ENCODE measurements at regions not wholly inside any gene's neighbourhood (a gene's known extent, or its start where the extent isn't known, plus 50 kb on each side); places are given as distances from the start of the nearest gene placed in this dataset.
"Not testable (repeated sequence)": the region's sequence is repeated elsewhere in the genome, so short reads cannot be mapped to it uniquely, and the experiment has no call there.

DNA sequence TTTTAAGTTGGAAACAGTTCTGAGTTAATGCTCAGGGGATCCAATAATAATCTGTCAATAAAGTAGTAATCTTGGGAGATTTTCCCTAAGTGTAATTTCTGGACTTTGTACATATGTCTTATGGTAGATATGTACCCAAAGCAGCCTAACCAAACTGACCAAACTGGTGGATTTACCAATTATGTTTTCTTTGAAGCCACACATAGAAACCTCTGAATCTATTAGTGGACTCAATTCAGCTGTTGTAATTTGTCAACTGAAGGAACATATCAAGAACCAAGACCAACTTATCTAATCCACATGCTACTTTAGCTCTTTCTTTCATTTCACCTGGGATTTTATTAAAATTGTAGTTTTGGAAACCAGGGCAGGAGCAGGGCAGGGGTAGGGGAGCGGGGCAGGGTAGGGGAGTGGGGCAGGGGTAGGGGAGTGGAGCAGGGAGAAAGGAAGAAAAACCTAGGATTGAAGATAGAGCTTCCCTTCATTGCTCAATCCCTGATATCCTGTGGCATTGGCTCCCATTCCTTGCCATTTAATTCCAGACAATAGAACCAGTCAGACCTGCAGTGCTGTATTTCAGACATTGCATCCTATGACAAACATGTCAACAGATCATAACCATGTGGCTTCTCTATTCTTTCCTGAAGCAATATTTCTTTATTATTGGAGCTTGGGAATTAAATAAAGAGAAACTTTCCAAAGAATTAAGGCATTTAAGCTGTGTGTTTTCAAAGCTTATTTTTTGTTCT, 101.8 kb downstream of the NFKBIZ start:
- DNase-seq: no peak

DNA sequence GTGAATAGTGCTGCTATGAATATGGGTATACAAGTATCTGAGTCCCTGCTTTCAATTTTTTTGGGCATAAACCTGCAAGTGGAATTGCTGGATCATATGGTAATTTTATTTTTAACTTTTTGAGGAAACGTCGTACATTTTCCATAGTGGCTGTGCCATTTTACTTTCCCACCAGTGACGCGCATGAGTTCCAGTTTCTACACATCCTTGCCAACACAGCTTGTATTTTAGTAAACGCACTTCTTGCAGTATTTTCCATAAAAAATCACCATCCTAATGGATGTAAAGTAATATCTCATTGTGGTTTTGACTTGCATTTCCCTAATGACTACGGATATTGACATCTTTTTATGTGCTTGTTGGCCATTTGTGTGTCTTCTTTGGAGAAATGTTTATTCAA, 105.0 kb downstream of the NFKBIZ start:
- no peak for DNase-seq

GRCh38 chr3:101954936-101955335, 105.6 kb downstream of the NFKBIZ start:
- no peak for DNase-seq

DNA sequence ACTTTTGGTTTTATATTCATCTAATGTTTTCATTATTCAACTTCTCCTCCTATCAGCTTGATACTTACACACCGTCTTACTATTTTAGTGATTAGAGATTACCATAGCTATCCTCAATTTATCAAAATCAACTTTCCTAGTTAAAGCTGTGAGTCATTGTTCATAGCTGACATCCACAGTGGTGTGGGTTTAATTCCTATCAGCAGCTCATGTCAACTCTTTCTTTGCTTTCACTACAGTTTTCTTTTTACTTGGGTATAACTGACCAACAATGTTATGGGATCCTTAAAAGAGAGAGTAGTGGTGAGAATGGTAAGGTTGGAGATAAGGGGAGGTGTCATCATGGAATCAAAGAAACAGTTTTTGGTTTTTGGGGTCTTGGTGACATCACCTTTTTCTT, 112.7 kb downstream of the NFKBIZ start:
- DNase-seq: no peak

DNA sequence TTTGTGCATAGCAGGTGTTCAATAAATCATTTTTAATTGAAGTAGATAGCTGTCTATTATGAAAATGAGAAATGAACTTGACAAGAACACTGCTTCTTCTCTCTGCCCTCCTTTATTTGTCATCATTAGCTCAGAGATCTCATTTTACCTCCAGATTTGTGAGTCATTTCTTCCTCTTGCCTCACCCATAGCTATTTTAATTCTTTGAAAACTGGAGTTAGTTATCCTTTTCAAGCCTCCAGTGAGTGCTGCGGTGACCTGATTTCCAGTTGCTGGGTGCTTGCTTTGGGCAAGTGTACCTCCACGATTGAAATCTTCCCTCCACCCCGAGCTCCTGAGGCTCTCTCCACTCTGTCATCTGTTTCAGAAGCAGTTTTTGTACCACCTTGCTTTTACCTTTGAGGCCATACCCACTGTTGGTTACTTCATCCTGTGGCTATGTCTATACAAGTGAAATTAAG, 114.6 kb downstream of the NFKBIZ start:
- DNase-seq: no peak

DNA sequence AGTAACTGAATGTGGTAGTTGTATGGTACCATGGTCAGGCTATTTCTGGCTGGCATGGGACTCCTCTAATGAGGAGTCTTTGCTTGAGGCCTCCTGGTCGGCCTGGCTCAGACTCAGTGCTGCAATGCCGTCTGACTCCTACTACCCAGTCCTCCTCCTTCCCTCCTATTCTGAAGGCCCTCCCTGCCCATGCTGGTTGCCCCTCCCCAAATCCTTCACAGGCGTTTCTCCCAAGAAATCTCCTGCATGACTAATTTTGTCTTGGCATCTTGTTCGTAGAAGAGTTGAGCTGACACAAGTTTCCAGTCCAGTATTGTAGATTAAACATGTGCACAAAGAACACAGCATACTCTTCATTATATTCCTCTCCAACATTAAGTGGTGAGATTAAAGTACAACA, 115.5 kb downstream of the NFKBIZ start:
- no peak for DNase-seq

- no peak for DNase-seq
These were observed 116.9 kb downstream of the NFKBIZ start for GRCh38 chr3:101966226-101966625.

GRCh38 chr3:101970212-101970611, 120.9 kb downstream of the NFKBIZ start:
- no peak for DNase-seq

GRCh38 chr3:101970905-101971304, 121.6 kb downstream of the NFKBIZ start:
- no peak for DNase-seq

DNA sequence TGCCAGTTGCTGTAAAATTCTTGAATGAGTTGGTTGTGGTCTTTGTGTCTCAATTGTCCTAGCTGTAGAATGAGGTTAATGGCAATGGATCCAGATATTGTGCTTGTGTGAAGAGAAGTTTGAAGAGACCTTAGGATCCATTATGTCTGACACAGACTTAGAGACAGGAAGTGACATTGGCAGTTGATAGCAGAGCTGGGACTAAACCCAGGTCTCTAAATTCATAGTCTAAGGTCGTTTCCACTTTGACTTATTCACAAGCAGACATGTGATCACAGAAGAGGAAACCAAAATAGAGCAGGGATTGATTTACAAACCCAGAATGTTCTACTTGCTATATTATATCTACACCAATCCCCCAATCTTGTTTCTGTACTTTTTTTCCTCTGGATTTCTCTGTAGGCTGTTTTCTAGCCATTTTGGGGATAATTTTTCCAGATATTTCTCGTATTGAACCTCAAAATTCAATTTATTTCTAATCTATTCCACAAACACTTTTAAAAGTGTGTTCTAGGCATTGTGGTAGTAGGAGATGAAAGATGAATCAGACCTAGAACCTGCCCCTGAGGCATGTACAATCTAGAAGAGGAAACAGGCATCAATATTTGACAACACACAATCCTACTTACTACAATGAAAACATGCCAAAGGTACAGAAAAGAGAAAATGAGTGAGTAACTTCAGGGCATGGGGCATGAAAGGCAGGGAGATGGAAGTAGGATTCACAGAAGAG, 123.3 kb downstream of the NFKBIZ start:
- DNase-seq: no peak

- no peak for DNase-seq
These were observed 123.8 kb downstream of the NFKBIZ start for GRCh38 chr3:101973163-101973505.

DNA sequence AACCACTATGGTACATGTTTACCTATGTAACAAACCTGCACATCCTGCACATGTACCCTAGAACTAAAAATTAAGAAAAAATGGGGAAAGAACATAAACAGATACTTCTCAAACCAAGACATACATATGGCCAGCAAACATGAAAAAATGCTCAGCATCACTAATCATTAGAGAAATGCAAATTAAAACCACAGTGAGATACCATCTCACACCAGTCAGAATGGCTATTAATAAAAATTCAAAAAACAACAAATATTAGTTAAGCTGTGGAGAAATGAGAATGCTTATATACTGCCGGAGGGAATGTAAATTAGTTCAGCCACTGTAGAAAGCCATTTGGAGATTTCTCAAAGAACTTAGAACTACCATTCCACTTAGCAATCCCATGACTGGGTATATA, 126.1 kb downstream of the NFKBIZ start:
- not testable (repeated sequence) for DNase-seq

DNA sequence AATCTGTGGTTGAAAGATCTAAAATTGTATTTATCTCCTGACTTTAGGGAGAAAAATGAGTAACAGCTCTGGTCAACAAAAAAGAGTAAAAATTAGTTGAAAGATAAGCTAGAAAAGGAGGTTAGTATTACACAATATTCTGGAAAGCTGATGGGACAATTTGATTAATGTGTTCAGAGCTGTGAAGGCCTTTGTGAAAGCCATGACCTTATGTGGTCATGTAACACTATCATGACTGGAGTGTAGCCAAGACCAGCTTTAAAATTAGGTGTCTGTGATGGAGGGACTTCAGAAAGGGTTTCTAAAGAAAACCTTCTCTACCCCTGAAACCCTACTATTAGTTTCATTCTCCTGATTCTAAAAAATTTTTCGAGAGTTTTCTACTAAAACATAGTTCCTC, 127.2 kb downstream of the NFKBIZ start:
- no peak for DNase-seq

GRCh38 chr3:101978348-101978747, 129.0 kb downstream of the NFKBIZ start:
- no peak for DNase-seq

GRCh38 chr3:101979033-101979432, 129.7 kb downstream of the NFKBIZ start:
- DNase-seq: no peak

DNA sequence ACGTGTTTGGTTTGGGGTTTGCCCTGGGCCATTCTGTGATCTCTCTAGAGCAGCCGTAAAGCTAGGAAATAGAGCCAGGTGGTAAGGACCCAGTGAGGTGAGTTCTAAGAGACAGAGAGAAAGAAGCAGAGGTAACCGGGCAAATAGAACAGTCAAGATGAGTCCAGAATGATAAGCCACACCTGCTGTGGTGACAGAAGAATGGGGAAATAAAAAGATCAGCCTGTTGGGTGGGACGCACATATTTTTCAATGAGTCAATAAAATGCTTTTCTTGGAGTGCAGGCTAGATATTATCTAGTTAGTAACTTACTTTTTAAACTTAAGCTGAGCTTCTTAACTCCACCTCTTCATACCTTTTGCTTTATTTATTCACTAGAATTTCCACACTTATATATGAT, 135.0 kb downstream of the NFKBIZ start:
- no peak for DNase-seq

- DNase-seq: no peak
These were observed 139.3 kb downstream of the NFKBIZ start for GRCh38 chr3:101988596-101988995.

- no peak for DNase-seq
These were observed 140.4 kb downstream of the NFKBIZ start for GRCh38 chr3:101989578-101990200.

GRCh38 chr3:101992863-101993262, 143.5 kb downstream of the NFKBIZ start:
- no peak for DNase-seq

DNA sequence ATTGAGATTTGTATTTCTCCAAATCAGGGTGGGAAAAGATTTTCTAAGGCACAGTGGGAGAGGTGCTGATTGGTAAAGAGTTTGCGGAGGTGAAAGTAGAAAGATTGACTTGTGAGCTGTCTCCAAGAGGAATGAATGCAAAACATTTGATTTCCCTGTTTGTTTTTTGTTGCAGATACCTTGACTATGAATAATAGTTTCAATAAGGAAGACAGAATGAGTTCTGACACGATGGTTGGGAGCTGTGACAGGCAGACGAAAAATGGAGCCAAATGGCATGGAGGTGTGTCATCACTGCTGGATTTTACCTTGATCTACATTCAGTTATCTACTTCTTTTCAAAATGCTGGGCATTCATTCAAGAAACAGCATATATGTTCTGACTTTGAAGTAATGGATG, 145.1 kb downstream of the NFKBIZ start:
- no peak for DNase-seq

- no peak for DNase-seq
These were observed 146.2 kb downstream of the NFKBIZ start for GRCh38 chr3:101995371-101996046.

GRCh38 chr3:101996832-101997231, 147.5 kb downstream of the NFKBIZ start:
- no peak for DNase-seq

DNA sequence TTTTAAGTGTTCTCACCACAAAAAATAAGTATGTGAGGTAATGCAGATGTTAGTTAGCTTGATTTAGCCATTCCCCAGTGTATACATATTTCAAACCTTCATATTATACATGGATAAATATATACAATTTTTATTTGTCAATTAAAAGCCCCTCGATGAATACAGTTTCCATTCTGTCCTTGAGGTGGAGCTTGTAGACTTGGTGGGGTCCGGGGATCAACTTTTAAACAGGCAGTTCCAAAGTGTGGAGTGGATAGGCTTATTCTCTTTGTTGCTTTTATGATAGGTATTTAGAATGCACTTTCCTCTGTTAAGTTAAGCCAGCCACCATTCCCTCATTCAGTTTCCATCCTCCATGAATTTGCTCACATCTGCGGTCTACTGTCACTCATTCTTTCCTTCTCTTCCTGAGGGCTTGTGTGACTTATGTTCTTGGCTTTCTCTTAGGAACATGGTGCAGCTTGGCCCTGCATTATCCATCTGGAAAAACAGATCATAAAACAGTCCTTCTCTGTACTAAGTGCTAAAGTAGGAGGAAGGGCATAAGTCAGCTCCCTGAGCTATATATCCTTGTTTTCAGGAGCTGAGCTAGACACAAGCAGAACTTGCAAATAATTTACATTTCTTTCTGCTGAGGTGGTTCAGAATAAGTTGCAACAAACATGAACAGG, 149.1 kb downstream of the NFKBIZ start:
- DNase-seq: no peak

Measured in activated naive CD4-positive, alpha-beta T cell (primary cell).